ENCODE measurements at regions not wholly inside any gene's neighbourhood (a gene's known extent, or its start where the extent isn't known, plus 50 kb on each side); places are given as distances from the start of the nearest gene placed in this dataset.

GRCh38 chr3:30083315-30083714, 523.1 kb upstream of the TGFBR2 start:
- TF ChIP-seq ZFX (IDR thresholded peaks at IDR 0.05) (no peak), CTCF (conservative IDR thresholded peaks at IDR 0.05) (no peak)
